PC-3 (cell line): ENCODE measurements at regions not wholly inside any gene's neighbourhood (a gene's known extent, or its start where the extent isn't known, plus 50 kb on each side); places are given as distances from the start of the nearest gene placed in this dataset.

Experiments
- EZH2 ChIP-seq: fragments of 300-600 bp; sonication (generic); IDR thresholded peaks from one replicate; pipeline ENCODE4 v1.6.1; 2017; ENCODE audit warnings: antibody characterized with exemption, mild to moderate bottlenecking, low read length; ENCODE audit not compliant: unreplicated experiment
- TF ChIP-seq, protein P1 (sequence below): fragments of 300-600 bp; sonication (generic); conservative IDR thresholded peaks from 2 replicates; pipeline ENCODE4 v1.5.1; 2017; ENCODE audit warnings: antibody characterized with exemption, low read depth, mild to moderate bottlenecking, low read length

DNA sequence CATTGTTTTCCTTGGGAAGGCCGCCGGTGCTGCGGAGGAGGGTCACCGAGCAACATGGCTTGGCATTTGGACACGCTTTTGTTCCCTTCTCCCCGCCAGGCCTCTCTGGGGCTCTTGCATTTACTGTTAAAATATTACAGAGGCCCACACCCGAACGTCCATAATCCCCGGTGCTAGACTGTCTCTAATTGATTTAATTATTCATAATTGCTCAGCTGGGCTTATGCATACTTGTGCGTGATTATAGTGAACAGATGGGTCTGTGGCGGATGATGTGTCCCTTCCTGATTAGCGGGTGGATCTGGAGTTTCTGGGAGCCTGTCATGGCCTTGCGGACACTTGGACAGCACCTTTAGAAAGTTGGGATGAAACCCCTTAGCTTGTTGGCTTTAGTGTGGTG lies 100.2 kb upstream of the MSX1 start:
- TF ChIP-seq, protein P1, sequence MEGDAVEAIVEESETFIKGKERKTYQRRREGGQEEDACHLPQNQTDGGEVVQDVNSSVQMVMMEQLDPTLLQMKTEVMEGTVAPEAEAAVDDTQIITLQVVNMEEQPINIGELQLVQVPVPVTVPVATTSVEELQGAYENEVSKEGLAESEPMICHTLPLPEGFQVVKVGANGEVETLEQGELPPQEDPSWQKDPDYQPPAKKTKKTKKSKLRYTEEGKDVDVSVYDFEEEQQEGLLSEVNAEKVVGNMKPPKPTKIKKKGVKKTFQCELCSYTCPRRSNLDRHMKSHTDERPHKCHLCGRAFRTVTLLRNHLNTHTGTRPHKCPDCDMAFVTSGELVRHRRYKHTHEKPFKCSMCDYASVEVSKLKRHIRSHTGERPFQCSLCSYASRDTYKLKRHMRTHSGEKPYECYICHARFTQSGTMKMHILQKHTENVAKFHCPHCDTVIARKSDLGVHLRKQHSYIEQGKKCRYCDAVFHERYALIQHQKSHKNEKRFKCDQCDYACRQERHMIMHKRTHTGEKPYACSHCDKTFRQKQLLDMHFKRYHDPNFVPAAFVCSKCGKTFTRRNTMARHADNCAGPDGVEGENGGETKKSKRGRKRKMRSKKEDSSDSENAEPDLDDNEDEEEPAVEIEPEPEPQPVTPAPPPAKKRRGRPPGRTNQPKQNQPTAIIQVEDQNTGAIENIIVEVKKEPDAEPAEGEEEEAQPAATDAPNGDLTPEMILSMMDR = no peak
- no peak for TF ChIP-seq EZH2
